HFFc6 (cell line): ENCODE measurements at regions not wholly inside any gene's neighbourhood (a gene's known extent, or its start where the extent isn't known, plus 50 kb on each side); places are given as distances from the start of the nearest gene placed in this dataset.

Source experiments
- DNase-seq: peaks from one replicate; pipeline ENCODE4 v3.0.0-alpha.2; 2018
- H3K27ac Mint-ChIP-seq: 2 replicates; pipeline ENCODE4 v1.8.0; 2020; ENCODE audit warnings: mild to moderate bottlenecking, mixed read lengths
- H3K27me3 Mint-ChIP-seq: 2 replicates; pipeline ENCODE4 v1.8.0; 2021; ENCODE audit warnings: mild to moderate bottlenecking, moderate library complexity, mixed read lengths; ENCODE audit not compliant: insufficient read depth
- H3K36me3 Mint-ChIP-seq: 2 replicates; pipeline ENCODE4 v1.8.0; 2021; ENCODE audit warnings: low read depth, mixed read lengths
- H3K4me1 Mint-ChIP-seq: 2 replicates; pipeline ENCODE4 v1.8.0; 2020; ENCODE audit warnings: low read depth, mixed read lengths
- H3K4me3 Mint-ChIP-seq: 2 replicates; pipeline ENCODE4 v1.8.0; 2020; ENCODE audit warnings: mild to moderate bottlenecking, moderate library complexity, mixed read lengths
- H3K9me3 Mint-ChIP-seq: 2 replicates; pipeline ENCODE4 v1.8.0; 2020; ENCODE audit warnings: mild to moderate bottlenecking, mixed read lengths
- TF ChIP-seq, protein P1 (sequence below): fragments of 200-600 bp; sonication (generic); IDR thresholded peaks from 2 replicates; pipeline ENCODE4 v1.5.0; 2021; ENCODE audit warnings: antibody characterized with exemption, mild to moderate bottlenecking

DNA sequence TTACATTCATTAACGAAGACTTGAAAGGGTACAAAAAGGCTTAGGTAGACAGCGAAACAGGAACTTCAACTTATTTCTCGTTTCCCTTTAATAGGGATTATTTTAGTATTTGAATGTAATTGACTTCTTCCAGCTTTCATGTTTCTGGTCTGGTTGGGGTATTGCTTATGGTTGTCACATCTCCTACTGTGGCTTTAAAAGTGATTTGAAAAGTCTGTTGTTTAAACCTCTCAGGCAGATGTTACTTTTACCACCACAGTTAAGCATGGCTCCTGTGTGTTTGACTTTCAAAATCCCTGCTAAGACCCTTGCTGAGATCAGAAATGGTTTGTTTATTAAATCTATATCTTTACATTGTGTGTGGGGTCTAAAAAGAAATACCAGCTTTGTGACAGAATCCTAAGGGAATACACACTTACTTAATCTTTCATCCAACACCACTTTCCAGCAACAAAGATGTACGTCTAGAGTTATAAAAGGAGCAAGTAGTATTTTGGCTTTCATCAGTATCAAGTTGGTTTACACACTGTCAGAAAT lies 661.2 kb downstream of the FAT4 start:
- peaks cover 4% of the 10 kb centered on the region; the same call in 1 of the 2 replicates for H3K9me3 Mint-ChIP-seq
- TF ChIP-seq, protein P1, sequence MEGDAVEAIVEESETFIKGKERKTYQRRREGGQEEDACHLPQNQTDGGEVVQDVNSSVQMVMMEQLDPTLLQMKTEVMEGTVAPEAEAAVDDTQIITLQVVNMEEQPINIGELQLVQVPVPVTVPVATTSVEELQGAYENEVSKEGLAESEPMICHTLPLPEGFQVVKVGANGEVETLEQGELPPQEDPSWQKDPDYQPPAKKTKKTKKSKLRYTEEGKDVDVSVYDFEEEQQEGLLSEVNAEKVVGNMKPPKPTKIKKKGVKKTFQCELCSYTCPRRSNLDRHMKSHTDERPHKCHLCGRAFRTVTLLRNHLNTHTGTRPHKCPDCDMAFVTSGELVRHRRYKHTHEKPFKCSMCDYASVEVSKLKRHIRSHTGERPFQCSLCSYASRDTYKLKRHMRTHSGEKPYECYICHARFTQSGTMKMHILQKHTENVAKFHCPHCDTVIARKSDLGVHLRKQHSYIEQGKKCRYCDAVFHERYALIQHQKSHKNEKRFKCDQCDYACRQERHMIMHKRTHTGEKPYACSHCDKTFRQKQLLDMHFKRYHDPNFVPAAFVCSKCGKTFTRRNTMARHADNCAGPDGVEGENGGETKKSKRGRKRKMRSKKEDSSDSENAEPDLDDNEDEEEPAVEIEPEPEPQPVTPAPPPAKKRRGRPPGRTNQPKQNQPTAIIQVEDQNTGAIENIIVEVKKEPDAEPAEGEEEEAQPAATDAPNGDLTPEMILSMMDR: no peak
- H3K4me1 Mint-ChIP-seq: no peaks in the 10 kb centered on the region
- H3K36me3 Mint-ChIP-seq: no peaks in the 10 kb centered on the region
- H3K27me3 Mint-ChIP-seq: no peaks in the 10 kb centered on the region
- no peak overlapping the region for H3K27ac Mint-ChIP-seq
- DNase-seq: no peak
- H3K4me3 Mint-ChIP-seq: no peak overlapping the region

GRCh38 chr4:125979950-125980349 lies 665.2 kb downstream of the FAT4 start:
- no peak overlapping the region for H3K27ac Mint-ChIP-seq
- DNase-seq: no peak
- no peaks in the 10 kb centered on the region for H3K36me3 Mint-ChIP-seq
- TF ChIP-seq, protein P1: no peak
- no peaks in the 10 kb centered on the region for H3K4me1 Mint-ChIP-seq
- H3K9me3 Mint-ChIP-seq: no peaks in the 10 kb centered on the region
- H3K27me3 Mint-ChIP-seq: no peaks in the 10 kb centered on the region
- H3K4me3 Mint-ChIP-seq: no peak overlapping the region

GRCh38 chr4:125983168-125983567 lies 668.4 kb downstream of the FAT4 start:
- H3K4me3 Mint-ChIP-seq: no peak overlapping the region
- H3K27ac Mint-ChIP-seq: no peak overlapping the region
- no peaks in the 10 kb centered on the region for H3K27me3 Mint-ChIP-seq
- no peaks in the 10 kb centered on the region for H3K36me3 Mint-ChIP-seq
- no peak for DNase-seq
- H3K9me3 Mint-ChIP-seq: no peaks in the 10 kb centered on the region
- TF ChIP-seq, protein P1: no peak
- no peaks in the 10 kb centered on the region for H3K4me1 Mint-ChIP-seq

- H3K4me1 Mint-ChIP-seq: no peaks in the 10 kb centered on the region
- H3K27me3 Mint-ChIP-seq: no peaks in the 10 kb centered on the region
- H3K9me3 Mint-ChIP-seq: no peaks in the 10 kb centered on the region
- TF ChIP-seq, protein P1: no peak
- no peaks in the 10 kb centered on the region for H3K36me3 Mint-ChIP-seq
- H3K4me3 Mint-ChIP-seq: no peak overlapping the region
- no peak overlapping the region for H3K27ac Mint-ChIP-seq
- DNase-seq: no peak
Observed at GRCh38 chr4:125985856-125986255, 671.1 kb downstream of the FAT4 start.

- Mint-ChIP-seq H3K9me3 (no peaks in the 10 kb centered on the region), H3K27ac (no peak overlapping the region), H3K4me1 (peaks cover 2% of the 10 kb centered on the region; the same call in 1 of the 2 replicates), H3K27me3 (no peaks in the 10 kb centered on the region), H3K36me3 (no peaks in the 10 kb centered on the region), H3K4me3 (no peak overlapping the region)
- TF ChIP-seq, protein P1: no peak
- DNase-seq: no peak
Observed at GRCh38 chr4:125986307-125986706, 671.6 kb downstream of the FAT4 start.

DNA sequence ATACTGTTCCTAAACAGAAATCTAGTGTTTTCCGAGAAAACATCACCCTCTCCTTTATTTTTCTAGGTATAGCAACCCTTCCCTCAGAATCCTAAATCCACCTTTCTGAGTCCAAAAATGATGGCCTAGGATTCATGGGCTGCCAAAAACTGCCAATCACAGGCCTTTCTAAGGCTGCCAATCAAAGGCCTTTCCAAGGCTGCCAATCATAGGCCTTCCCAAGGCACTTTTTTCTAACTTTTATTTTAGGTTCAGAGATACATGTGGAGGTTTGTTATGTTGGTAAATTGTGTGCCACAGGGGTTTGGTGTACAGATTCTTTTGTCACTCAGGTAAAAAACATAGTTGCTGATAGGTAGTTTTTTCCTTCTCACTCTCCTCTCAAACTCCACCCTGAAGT lies 673.7 kb downstream of the FAT4 start:
- DNase-seq: no peak
- Mint-ChIP-seq H3K27me3 (no peaks in the 10 kb centered on the region), H3K27ac (no peak overlapping the region), H3K9me3 (no peaks in the 10 kb centered on the region), H3K4me3 (no peak overlapping the region), H3K4me1 (peaks cover 6% of the 10 kb centered on the region; the same call in 1 of the 2 replicates), H3K36me3 (no peaks in the 10 kb centered on the region)
- TF ChIP-seq, protein P1: no peak
